ENCODE measurements at regions not wholly inside any gene's neighbourhood (a gene's known extent, or its start where the extent isn't known, plus 50 kb on each side); places are given as distances from the start of the nearest gene placed in this dataset.

- no peak for FAIRE-seq
- no peaks in the 10 kb centered on the region for H3K27me3 ChIP-seq (ENCODE audit: control insufficient read depth in 1 of 2, insufficient read depth in 2 of 2, low read length in 2 of 2)
- H3K9me3 ChIP-seq (ENCODE audit: low read length): peaks cover 46% of the 10 kb centered on the region
- POLR2A ChIA-PET: no interaction called here
- no peaks in the 10 kb centered on the region for H4K20me1 ChIP-seq (ENCODE audit: insufficient read depth, low read length)
- peak; percentile 39 for DNase-seq (ENCODE audit: low spot score)
- H3K79me2 ChIP-seq (ENCODE audit: insufficient read depth, low read length): no peaks in the 10 kb centered on the region
- no peak overlapping the region for H3K9ac ChIP-seq (ENCODE audit: insufficient read depth, low read depth, low read length)
- ATAC-seq: peak; percentile 100
- H3K4me2 ChIP-seq (ENCODE audit: low read depth, low read length): peak overlapping the region; percentile 42
- CTCF ChIA-PET (ENCODE audit: low intra/inter-chr PET ratio, low total read pairs): no interaction called here
- H3K4me3 ChIP-seq (replicated peaks in 1 of 3; ENCODE audit: insufficient read depth in 1 of 3, low read depth in 2 of 3, low read length in 3 of 3): no peak overlapping the region
- no TSS peak for BruUV-seq (replicated peaks)
- peaks cover 18% of the 10 kb centered on the region for H3K4me1 ChIP-seq (ENCODE audit: insufficient read depth, low read length)
- H2AFZ ChIP-seq (ENCODE audit: low read length): no peak overlapping the region
- no CpG with 5 or more reads among the region's 1 CpG for WGBS (ENCODE audit: low lambda C conversion rate)
- in situ Hi-C loops (cut with HindIII; ENCODE audit: extremely low pct_ligation_motif_present, low pct_unique_long_range_greater_than_20kb) (no loop called here), intact Hi-C loops (cut with micrococcal nuclease; ENCODE audit: unreplicated experiment) (no loop called here)
- H3K36me3 ChIP-seq (replicated peaks in 1 of 2; ENCODE audit: control insufficient read depth in 1 of 2, insufficient read depth in 2 of 2, low read length in 2 of 2): no peaks in the 10 kb centered on the region
- H3K27ac ChIP-seq (ENCODE audit: extremely low read length, insufficient read depth, low read length): no peak overlapping the region
- peak; percentile 73; the same call in 1 of the 2 replicates for TF ChIP-seq FOXO1 (CRISPR knock-in tag; IDR thresholded peaks at IDR 0.05)
- TF ChIP-seq ZC3H4 (CRISPR knock-in tag; IDR thresholded peaks at IDR 0.05; ENCODE audit: borderline replicate concordance): no peak
- TF ChIP-seq YEATS4 (CRISPR knock-in tag; IDR thresholded peaks at IDR 0.05; ENCODE audit: borderline replicate concordance): peak; percentile 35; the same call in 1 of the 2 replicates
- peak; percentile 48 for TF ChIP-seq HNF4G (IDR thresholded peaks at IDR 0.05; ENCODE audit: borderline replicate concordance, low read depth, low read length)
- no peak for TF ChIP-seq HNF4G (CRISPR knock-in tag; IDR thresholded peaks at IDR 0.05; ENCODE audit: borderline replicate concordance, low read depth)
- TF ChIP-seq ZSCAN29 (CRISPR knock-in tag; conservative IDR thresholded peaks at IDR 0.05): no peak
- TF ChIP-seq ATM (IDR thresholded peaks at IDR 0.05; ENCODE audit: borderline replicate concordance): no peak
- no peak for TF ChIP-seq EHMT2 (IDR thresholded peaks at IDR 0.05; ENCODE audit: borderline replicate concordance, low read depth, low read length)
- TF ChIP-seq CCAR2 (optimal IDR thresholded peaks at IDR 0.05; ENCODE audit: low read depth, low read length): no peak
- TF ChIP-seq ZNF703 (CRISPR knock-in tag; IDR thresholded peaks at IDR 0.05; ENCODE audit: borderline replicate concordance): no peak
- peak; percentile 35; the same call in 1 of the 2 replicates for TF ChIP-seq FOXK1 (CRISPR knock-in tag; IDR thresholded peaks at IDR 0.05; ENCODE audit: borderline replicate concordance, low read depth)
- TF ChIP-seq SP1 (IDR thresholded peaks at IDR 0.05): no peak
- TF ChIP-seq SP1 (CRISPR knock-in tag; IDR thresholded peaks at IDR 0.05): no peak
- no peak for TF ChIP-seq ZNF326 (CRISPR knock-in tag; IDR thresholded peaks at IDR 0.05; ENCODE audit: borderline replicate concordance)
- 0 out of 2 replicates have a peak, but pooled peaks have one; percentile 43 for TF ChIP-seq ZNF317 (CRISPR knock-in tag; IDR thresholded peaks at IDR 0.05)
- TF ChIP-seq, protein P1, sequence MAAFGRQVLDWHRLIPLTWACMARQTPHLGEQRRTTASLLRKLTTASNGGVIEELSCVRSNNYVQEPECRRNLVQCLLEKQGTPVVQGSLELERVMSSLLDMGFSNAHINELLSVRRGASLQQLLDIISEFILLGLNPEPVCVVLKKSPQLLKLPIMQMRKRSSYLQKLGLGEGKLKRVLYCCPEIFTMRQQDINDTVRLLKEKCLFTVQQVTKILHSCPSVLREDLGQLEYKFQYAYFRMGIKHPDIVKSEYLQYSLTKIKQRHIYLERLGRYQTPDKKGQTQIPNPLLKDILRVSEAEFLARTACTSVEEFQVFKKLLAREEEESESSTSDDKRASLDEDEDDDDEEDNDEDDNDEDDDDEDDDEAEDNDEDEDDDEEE (CRISPR knock-in tag; IDR thresholded peaks at IDR 0.05): no peak
- peak; percentile 78 for TF ChIP-seq HNF4A (CRISPR knock-in tag; IDR thresholded peaks at IDR 0.05)
- no peak for TF ChIP-seq SOX6 (IDR thresholded peaks at IDR 0.05)
- 0 out of 2 replicates have a peak, but pooled peaks have one; percentile 34 for TF ChIP-seq SOX6 (CRISPR knock-in tag; IDR thresholded peaks at IDR 0.05)
- no peak for TF ChIP-seq FOSL2 (CRISPR knock-in tag; IDR thresholded peaks at IDR 0.05)
- no peak for TF ChIP-seq ZNF670 (CRISPR knock-in tag; IDR thresholded peaks at IDR 0.05; ENCODE audit: borderline replicate concordance)
- no peak for TF ChIP-seq MED1 (CRISPR knock-in tag; IDR thresholded peaks at IDR 0.05)
- TF ChIP-seq AKAP8 (CRISPR knock-in tag; IDR thresholded peaks at IDR 0.05): no peak
- no peak for TF ChIP-seq KLF16 (CRISPR knock-in tag; IDR thresholded peaks at IDR 0.05)
- TF ChIP-seq MAFK (conservative IDR thresholded peaks at IDR 0.05 in 1 of 2, IDR thresholded peaks at IDR 0.05 in 1 of 2; ENCODE audit: low read length in 2 of 2): peak in 1 of 2 experiments; percentile 35; a peak in 1 of 4 replicates
- TF ChIP-seq, protein P2, sequence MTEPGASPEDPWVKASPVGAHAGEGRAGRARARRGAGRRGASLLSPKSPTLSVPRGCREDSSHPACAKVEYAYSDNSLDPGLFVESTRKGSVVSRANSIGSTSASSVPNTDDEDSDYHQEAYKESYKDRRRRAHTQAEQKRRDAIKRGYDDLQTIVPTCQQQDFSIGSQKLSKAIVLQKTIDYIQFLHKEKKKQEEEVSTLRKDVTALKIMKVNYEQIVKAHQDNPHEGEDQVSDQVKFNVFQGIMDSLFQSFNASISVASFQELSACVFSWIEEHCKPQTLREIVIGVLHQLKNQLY (CRISPR knock-in tag; IDR thresholded peaks at IDR 0.05): no peak
- TF ChIP-seq ZNF547 (CRISPR knock-in tag; IDR thresholded peaks at IDR 0.05): no peak
- peak; percentile 67 for TF ChIP-seq POGZ (CRISPR knock-in tag; IDR thresholded peaks at IDR 0.05)
- no peak for TF ChIP-seq ZBTB7A (CRISPR knock-in tag; IDR thresholded peaks at IDR 0.05)
- TF ChIP-seq NKX3-1 (CRISPR knock-in tag; IDR thresholded peaks at IDR 0.05): no peak
These were observed 746.1 kb upstream of the LRRC4C start for GRCh38 chr11:42205518-42205917.
